ENCODE measurements at regions not wholly inside any gene's neighbourhood (a gene's known extent, or its start where the extent isn't known, plus 50 kb on each side); places are given as distances from the start of the nearest gene placed in this dataset.

DNA sequence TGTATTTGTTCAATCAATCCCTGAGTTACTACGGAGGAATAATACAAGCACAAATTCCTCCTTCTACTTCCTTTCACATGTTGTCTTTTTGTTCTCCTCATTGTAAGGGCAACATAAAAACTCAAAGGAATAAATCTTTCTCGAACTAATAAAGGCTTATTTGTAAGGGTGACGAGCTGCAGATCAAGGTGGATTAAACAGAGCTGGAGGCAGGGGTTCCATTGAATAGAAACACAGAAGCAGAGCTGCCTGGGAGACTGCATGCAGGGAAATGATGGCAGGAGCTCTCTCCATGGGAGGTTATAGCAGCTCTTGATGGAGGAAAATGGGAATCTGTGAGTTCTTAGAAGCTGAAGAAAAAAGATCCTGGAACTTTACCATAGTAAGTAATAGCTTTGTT is 160.2 kb downstream of the CYYR1 start:
- FAIRE-seq (no peak), DNase-seq (no peak)
- no peaks in the 10 kb centered on the region for H3K27me3 ChIP-seq (ENCODE audit: control insufficient read depth in 3 of 3, insufficient read depth in 3 of 3, low read length in 3 of 3)
- H3K36me3 ChIP-seq (ENCODE audit: control insufficient read depth in 3 of 3, insufficient read depth in 2 of 3, low read depth in 1 of 3, low read length in 3 of 3), result no peaks in the 10 kb centered on the region
- no peaks in the 10 kb centered on the region for H3K4me1 ChIP-seq (ENCODE audit: control insufficient read depth in 3 of 3, insufficient read depth in 2 of 3, low read depth in 1 of 3, low read length in 2 of 3)
- no peak overlapping the region for H3K27ac ChIP-seq (ENCODE audit: low read depth in 1 of 3, low read length in 2 of 3)
- H3K4me3 ChIP-seq (ENCODE audit: low read depth in 1 of 3, low read length in 3 of 3), result no peak overlapping the region
- 35 to 61% (median 54%) methylated on average over 3 of the region's 3 CpGs for WGBS, 3 donors
- H3K9me3 ChIP-seq (ENCODE audit: control insufficient read depth in 2 of 2, insufficient read depth in 1 of 2, low read depth in 1 of 2, low read length in 1 of 2), result no peaks in the 10 kb centered on the region

- H3K4me3 ChIP-seq (ENCODE audit: low read depth in 1 of 3, low read length in 3 of 3), result no peak overlapping the region
- H3K9me3 ChIP-seq (ENCODE audit: control insufficient read depth in 2 of 2, insufficient read depth in 1 of 2, low read depth in 1 of 2, low read length in 1 of 2), result no peaks in the 10 kb centered on the region
- no peak overlapping the region for H3K27ac ChIP-seq (ENCODE audit: low read depth in 1 of 3, low read length in 2 of 3)
- WGBS, 3 donors, result 68 to 69% (median 68%) methylated on average over 4 of the region's 4 CpGs
- no peaks in the 10 kb centered on the region for H3K36me3 ChIP-seq (ENCODE audit: control insufficient read depth in 3 of 3, insufficient read depth in 2 of 3, low read depth in 1 of 3, low read length in 3 of 3)
- H3K4me1 ChIP-seq (ENCODE audit: control insufficient read depth in 3 of 3, insufficient read depth in 2 of 3, low read depth in 1 of 3, low read length in 2 of 3), result no peaks in the 10 kb centered on the region
- FAIRE-seq (no peak), DNase-seq (no peak)
- H3K27me3 ChIP-seq (ENCODE audit: control insufficient read depth in 3 of 3, insufficient read depth in 3 of 3, low read length in 3 of 3), result no peaks in the 10 kb centered on the region
Measured at GRCh38 chr21:26409735-26410134, 163.4 kb downstream of the CYYR1 start.

DNA sequence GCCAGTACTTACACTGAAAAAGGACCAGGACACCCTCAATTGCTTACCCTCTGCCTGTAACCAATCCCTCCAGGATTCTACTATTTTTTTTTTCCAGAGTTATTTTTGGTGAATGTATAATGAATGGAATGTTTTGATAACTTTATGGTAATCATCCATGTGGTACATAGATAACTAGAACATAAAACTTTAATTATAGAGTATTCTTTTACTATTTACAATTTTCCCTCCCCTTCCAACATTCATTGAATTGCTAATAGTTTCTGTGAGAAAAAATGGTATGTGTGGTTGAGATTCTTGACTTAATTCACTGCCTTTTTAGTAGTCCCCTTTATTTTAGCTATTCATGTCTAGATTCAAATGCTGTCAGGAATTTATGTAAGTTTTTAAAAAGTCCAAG is 164.6 kb downstream of the CYYR1 start:
- H3K9me3 ChIP-seq (ENCODE audit: control insufficient read depth in 2 of 2, insufficient read depth in 1 of 2, low read depth in 1 of 2, low read length in 1 of 2), result no peaks in the 10 kb centered on the region
- no peaks in the 10 kb centered on the region for H3K27me3 ChIP-seq (ENCODE audit: control insufficient read depth in 3 of 3, insufficient read depth in 3 of 3, low read length in 3 of 3)
- DNase-seq, result no peak
- H3K36me3 ChIP-seq (ENCODE audit: control insufficient read depth in 3 of 3, insufficient read depth in 2 of 3, low read depth in 1 of 3, low read length in 3 of 3), result no peaks in the 10 kb centered on the region
- H3K4me1 ChIP-seq (ENCODE audit: control insufficient read depth in 3 of 3, insufficient read depth in 2 of 3, low read depth in 1 of 3, low read length in 2 of 3), result no peaks in the 10 kb centered on the region
- no peak overlapping the region for H3K4me3 ChIP-seq (ENCODE audit: low read depth in 1 of 3, low read length in 3 of 3)
- no peak overlapping the region for H3K27ac ChIP-seq (ENCODE audit: low read depth in 1 of 3, low read length in 2 of 3)
- FAIRE-seq, result no peak

- H3K4me1 ChIP-seq (ENCODE audit: control insufficient read depth in 3 of 3, insufficient read depth in 2 of 3, low read depth in 1 of 3, low read length in 2 of 3), result no peaks in the 10 kb centered on the region
- DNase-seq (no peak), FAIRE-seq (no peak)
- H3K4me3 ChIP-seq (ENCODE audit: low read depth in 1 of 3, low read length in 3 of 3), result no peak overlapping the region
- no peak overlapping the region for H3K27ac ChIP-seq (ENCODE audit: low read depth in 1 of 3, low read length in 2 of 3)
- no peaks in the 10 kb centered on the region for H3K9me3 ChIP-seq (ENCODE audit: control insufficient read depth in 2 of 2, insufficient read depth in 1 of 2, low read depth in 1 of 2, low read length in 1 of 2)
- H3K27me3 ChIP-seq (ENCODE audit: control insufficient read depth in 3 of 3, insufficient read depth in 3 of 3, low read length in 3 of 3), result no peaks in the 10 kb centered on the region
- 11 to 35% (median 19%) methylated on average over 1 of the region's 1 CpG for WGBS, 3 donors
- no peaks in the 10 kb centered on the region for H3K36me3 ChIP-seq (ENCODE audit: control insufficient read depth in 3 of 3, insufficient read depth in 2 of 3, low read depth in 1 of 3, low read length in 3 of 3)
Measured at GRCh38 chr21:26406526-26406925, 166.6 kb downstream of the CYYR1 start.

- Histone ChIP-seq H3K27me3 (ENCODE audit: control insufficient read depth in 3 of 3, insufficient read depth in 3 of 3, low read length in 3 of 3) (no peaks in the 10 kb centered on the region), H3K4me3 (ENCODE audit: low read depth in 1 of 3, low read length in 3 of 3) (no peak overlapping the region), H3K27ac (ENCODE audit: low read depth in 1 of 3, low read length in 2 of 3) (no peak overlapping the region), H3K9me3 (ENCODE audit: control insufficient read depth in 2 of 2, insufficient read depth in 1 of 2, low read depth in 1 of 2, low read length in 1 of 2) (no peaks in the 10 kb centered on the region), H3K4me1 (ENCODE audit: control insufficient read depth in 3 of 3, insufficient read depth in 2 of 3, low read depth in 1 of 3, low read length in 2 of 3) (no peaks in the 10 kb centered on the region), H3K36me3 (ENCODE audit: control insufficient read depth in 3 of 3, insufficient read depth in 2 of 3, low read depth in 1 of 3, low read length in 3 of 3) (no peaks in the 10 kb centered on the region)
- WGBS, 3 donors, result 55 to 61% (median 61%) methylated on average over 9 of the region's 9 CpGs
- DNase-seq (no peak), FAIRE-seq (no peak)
Measured at GRCh38 chr21:26405735-26406361, 167.2 kb downstream of the CYYR1 start.

DNA sequence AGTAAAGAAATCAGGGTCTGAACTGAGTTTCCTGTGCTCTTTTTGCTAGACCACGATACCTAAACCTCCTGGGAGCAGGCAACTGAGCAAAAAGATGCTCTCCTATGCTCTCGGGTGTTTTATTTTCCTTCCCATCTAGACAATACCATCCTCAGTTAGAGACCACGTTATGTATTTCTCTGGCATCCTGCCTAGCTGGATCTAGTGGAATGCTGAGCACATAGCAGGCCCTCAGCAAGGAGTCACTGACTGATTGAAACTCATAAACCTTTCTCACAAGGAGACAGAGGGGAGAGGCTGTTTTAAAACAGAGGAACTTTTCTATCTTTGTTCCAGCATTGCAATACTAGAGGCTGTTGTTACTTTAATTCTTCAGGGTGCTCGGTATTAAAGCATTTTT is 168.0 kb downstream of the CYYR1 start:
- no peaks in the 10 kb centered on the region for H3K36me3 ChIP-seq (ENCODE audit: control insufficient read depth in 3 of 3, insufficient read depth in 2 of 3, low read depth in 1 of 3, low read length in 3 of 3)
- H3K9me3 ChIP-seq (ENCODE audit: control insufficient read depth in 2 of 2, insufficient read depth in 1 of 2, low read depth in 1 of 2, low read length in 1 of 2), result no peaks in the 10 kb centered on the region
- no peaks in the 10 kb centered on the region for H3K4me1 ChIP-seq (ENCODE audit: control insufficient read depth in 3 of 3, insufficient read depth in 2 of 3, low read depth in 1 of 3, low read length in 2 of 3)
- WGBS, 3 donors, result 56 to 60% (median 58%) methylated on average over 4 of the region's 4 CpGs
- no peak overlapping the region for H3K27ac ChIP-seq (ENCODE audit: low read depth in 1 of 3, low read length in 2 of 3)
- FAIRE-seq (no peak), DNase-seq (no peak)
- no peaks in the 10 kb centered on the region for H3K27me3 ChIP-seq (ENCODE audit: control insufficient read depth in 3 of 3, insufficient read depth in 3 of 3, low read length in 3 of 3)
- no peak overlapping the region for H3K4me3 ChIP-seq (ENCODE audit: low read depth in 1 of 3, low read length in 3 of 3)

GRCh38 chr21:26404288-26404687 is 168.8 kb downstream of the CYYR1 start:
- Histone ChIP-seq H3K4me3 (ENCODE audit: low read depth in 1 of 3, low read length in 3 of 3) (no peak overlapping the region), H3K27me3 (ENCODE audit: control insufficient read depth in 3 of 3, insufficient read depth in 3 of 3, low read length in 3 of 3) (no peaks in the 10 kb centered on the region), H3K4me1 (ENCODE audit: control insufficient read depth in 3 of 3, insufficient read depth in 2 of 3, low read depth in 1 of 3, low read length in 2 of 3) (no peaks in the 10 kb centered on the region), H3K9me3 (ENCODE audit: control insufficient read depth in 2 of 2, insufficient read depth in 1 of 2, low read depth in 1 of 2, low read length in 1 of 2) (no peaks in the 10 kb centered on the region), H3K36me3 (ENCODE audit: control insufficient read depth in 3 of 3, insufficient read depth in 2 of 3, low read depth in 1 of 3, low read length in 3 of 3) (no peaks in the 10 kb centered on the region), H3K27ac (ENCODE audit: low read depth in 1 of 3, low read length in 2 of 3) (no peak overlapping the region)
- WGBS, 3 donors, result 84 to 90% (median 87%) methylated on average over 7 of the region's 7 CpGs
- no peak for FAIRE-seq
- DNase-seq, result no peak

GRCh38 chr21:26403321-26403720 is 169.8 kb downstream of the CYYR1 start:
- H3K4me3 ChIP-seq (ENCODE audit: low read depth in 1 of 3, low read length in 3 of 3), result no peak overlapping the region
- no peaks in the 10 kb centered on the region for H3K36me3 ChIP-seq (ENCODE audit: control insufficient read depth in 3 of 3, insufficient read depth in 2 of 3, low read depth in 1 of 3, low read length in 3 of 3)
- no peaks in the 10 kb centered on the region for H3K27me3 ChIP-seq (ENCODE audit: control insufficient read depth in 3 of 3, insufficient read depth in 3 of 3, low read length in 3 of 3)
- H3K9me3 ChIP-seq (ENCODE audit: control insufficient read depth in 2 of 2, insufficient read depth in 1 of 2, low read depth in 1 of 2, low read length in 1 of 2), result no peaks in the 10 kb centered on the region
- no peak overlapping the region for H3K27ac ChIP-seq (ENCODE audit: low read depth in 1 of 3, low read length in 2 of 3)
- no peaks in the 10 kb centered on the region for H3K4me1 ChIP-seq (ENCODE audit: control insufficient read depth in 3 of 3, insufficient read depth in 2 of 3, low read depth in 1 of 3, low read length in 2 of 3)
- no peak for FAIRE-seq
- 62 to 76% (median 71%) methylated on average over 2 of the region's 2 CpGs for WGBS, 3 donors
- no peak for DNase-seq

- Histone ChIP-seq H3K27ac (ENCODE audit: low read depth in 1 of 3, low read length in 2 of 3) (no peak overlapping the region), H3K27me3 (ENCODE audit: control insufficient read depth in 3 of 3, insufficient read depth in 3 of 3, low read length in 3 of 3) (no peaks in the 10 kb centered on the region), H3K4me3 (ENCODE audit: low read depth in 1 of 3, low read length in 3 of 3) (no peak overlapping the region), H3K9me3 (ENCODE audit: control insufficient read depth in 2 of 2, insufficient read depth in 1 of 2, low read depth in 1 of 2, low read length in 1 of 2) (no peaks in the 10 kb centered on the region), H3K4me1 (ENCODE audit: control insufficient read depth in 3 of 3, insufficient read depth in 2 of 3, low read depth in 1 of 3, low read length in 2 of 3) (no peaks in the 10 kb centered on the region), H3K36me3 (ENCODE audit: control insufficient read depth in 3 of 3, insufficient read depth in 2 of 3, low read depth in 1 of 3, low read length in 3 of 3) (no peaks in the 10 kb centered on the region)
- FAIRE-seq (no peak), DNase-seq (no peak)
Measured at GRCh38 chr21:26397545-26397944, 175.5 kb downstream of the CYYR1 start.
